ENCODE measurements at regions not wholly inside any gene's neighbourhood (a gene's known extent, or its start where the extent isn't known, plus 50 kb on each side); places are given as distances from the start of the nearest gene placed in this dataset.
"Not testable (repeated sequence)": the region's sequence is repeated elsewhere in the genome, so short reads cannot be mapped to it uniquely, and the experiment has no call there.

DNA sequence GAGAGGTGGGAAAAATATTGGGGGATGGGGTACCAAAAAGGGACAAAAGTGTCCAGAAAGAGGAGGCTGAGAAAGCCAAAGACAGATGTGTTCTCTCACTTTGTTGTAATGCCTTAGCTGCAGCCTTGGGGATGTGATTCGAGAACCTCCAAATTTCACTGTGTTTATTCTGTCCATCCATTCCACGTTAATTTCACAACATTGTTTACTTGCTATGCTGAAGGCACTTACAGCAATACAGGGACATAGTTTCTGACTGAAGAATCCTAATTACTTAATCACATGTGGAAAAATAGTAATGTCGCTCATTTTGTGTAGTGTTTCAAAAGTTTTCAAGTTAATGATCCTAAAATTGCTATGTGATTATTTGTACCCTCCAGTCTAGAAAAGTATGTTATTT lies 146.2 kb upstream of the SLC38A2 start:
- ATAC-seq (no peak), DNase-seq (no peak)

DNA sequence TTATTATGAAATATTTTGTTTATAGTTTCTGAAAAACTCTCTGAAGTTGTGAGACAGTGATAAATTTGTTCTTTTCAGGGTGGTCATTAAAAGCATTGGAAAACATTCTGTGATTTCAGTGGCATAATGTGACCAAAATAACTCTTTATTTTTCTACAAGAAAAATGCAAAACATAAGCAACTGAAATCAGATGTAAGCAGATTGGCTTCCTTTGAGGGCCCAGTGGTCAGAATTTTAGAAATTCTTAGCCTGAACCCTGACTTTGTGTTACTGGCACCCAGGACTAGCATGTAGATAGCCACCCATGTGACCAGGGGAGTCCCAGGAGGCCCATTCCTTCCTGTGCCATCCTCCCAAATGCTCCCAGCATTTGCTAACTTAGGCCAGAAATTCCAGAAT lies 145.6 kb upstream of the SLC38A2 start:
- DNase-seq: no peak
- ATAC-seq: no peak

DNA sequence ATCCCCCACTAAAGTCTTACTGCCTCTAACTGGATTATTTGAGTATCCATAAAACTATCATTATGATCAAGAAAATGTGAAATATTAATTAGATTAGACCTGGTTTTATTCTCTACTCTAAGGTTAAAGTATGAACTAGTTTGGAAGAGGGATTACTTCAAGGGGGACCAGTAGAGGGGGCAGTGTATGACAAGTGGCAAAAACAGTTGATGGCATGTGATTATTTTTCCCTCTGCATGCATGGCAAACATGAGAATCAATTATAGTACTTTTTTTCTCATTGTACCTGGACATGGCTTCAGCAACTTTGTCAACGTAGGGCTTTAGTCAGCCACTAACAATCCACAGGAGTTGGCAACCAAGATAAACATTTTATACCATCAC lies 145.0 kb upstream of the SLC38A2 start:
- ATAC-seq: peak; percentile 57

DNA sequence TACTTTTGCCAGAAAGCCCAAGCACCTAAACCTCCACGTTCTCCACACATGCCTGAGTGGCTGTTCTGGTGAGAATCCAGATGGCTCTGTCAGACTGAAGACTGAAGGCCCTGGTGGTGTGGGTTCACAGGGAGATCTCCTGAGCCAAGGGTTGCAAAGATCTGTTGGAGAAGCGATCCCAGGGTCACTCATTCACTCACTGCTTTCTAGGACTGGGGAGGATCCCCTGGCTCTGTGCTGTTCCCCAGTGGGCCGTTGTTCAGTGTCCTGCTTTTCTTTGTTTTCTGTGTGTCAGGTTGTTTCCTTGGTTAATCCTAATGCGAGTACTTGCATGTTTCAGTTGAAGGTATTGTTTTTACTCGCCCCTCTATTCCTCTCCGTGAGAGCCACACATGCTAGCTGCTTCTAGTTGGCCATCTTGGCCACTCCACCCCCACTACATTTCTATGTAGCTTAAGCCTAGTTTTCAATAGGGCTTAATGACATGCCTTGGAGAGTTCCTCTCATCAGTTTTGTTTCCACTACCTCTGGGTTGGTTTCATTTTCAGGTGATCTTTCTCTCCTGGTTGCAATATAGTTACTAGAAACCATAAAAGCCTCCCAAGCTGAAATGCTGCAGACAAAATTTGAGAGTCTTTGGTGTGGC lies 144.5 kb upstream of the SLC38A2 start:
- ATAC-seq (peak; percentile 92), DNase-seq (peak; percentile 27)

More for the DNA sequence above, 145.0 kb upstream of the SLC38A2 start:
- DNase-seq: no peak

DNA sequence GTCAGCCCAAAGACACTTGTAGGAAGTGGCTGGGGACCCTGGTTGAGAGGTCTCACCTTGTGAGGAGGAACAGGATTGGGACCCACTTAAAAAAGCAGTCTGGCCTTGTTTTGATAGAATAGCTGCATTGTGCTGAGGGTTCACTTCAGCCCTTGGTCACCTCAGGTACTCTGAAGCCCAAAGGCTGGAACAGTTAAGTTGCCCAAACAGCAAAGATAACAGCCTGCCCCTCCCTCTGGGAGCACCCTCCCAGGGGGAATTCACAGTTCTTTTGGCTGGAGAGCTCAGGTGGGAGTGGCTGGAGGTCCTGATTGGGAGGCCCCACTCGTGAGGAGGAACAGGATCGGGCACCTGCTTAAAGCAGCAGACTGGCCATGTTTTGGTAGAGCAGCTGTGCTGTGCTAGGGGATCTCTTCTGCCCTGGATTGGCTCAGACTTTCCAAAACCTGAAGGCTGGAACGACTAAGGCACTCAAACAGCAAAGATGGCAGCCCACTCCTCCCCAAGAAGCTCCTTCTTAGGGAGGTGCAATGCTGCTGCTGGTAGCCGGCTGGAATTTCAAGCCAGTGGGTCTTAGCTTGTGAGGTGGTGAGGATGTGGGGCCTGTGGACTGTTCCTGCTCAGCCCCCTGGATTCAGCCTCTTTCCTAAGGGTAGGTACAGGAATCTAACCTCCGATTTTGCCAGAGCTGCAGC lies 143.8 kb upstream of the SLC38A2 start:
- ATAC-seq (no peak), DNase-seq (no peak)

DNA sequence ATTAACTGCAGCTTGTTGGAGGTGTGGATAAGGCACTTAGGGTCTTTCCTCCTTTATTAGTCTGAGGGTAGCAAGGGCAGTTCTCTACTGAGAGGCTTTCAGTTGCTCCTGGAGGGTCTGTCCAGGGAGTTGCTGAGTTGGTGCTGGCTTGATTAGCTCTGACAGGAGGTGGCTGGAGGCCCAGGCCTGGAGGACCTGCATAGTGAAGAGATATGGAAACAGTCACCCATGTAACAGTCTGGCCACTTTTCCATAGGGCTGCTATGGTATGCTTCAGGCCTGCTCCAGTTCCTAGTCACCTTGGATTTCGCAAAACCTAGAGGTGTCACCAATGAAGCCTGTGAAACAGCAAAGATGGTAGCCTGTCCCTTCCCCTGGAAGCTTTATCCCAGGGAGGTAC lies 143.3 kb upstream of the SLC38A2 start:
- ATAC-seq (no peak), DNase-seq (no peak)

DNA sequence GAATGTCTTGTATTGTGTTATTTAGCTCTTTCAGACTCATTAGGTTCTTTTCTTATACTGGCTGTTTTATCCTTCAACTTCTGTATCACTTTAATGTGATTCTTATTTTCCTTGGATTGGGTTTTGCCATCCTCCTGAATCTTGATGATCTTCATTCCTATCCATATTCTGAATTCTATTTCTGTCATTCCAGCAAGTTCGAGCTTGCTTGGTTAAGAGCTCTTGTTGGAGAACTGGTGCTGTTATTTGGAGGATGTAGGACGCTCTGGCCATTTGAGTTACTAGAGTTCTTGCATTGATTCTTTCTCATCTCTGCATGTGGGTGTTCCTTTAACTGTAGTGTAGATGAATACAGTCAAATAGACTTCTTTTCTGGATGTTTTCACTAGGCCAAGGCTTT lies 142.3 kb upstream of the SLC38A2 start:
- no peak for DNase-seq

DNA sequence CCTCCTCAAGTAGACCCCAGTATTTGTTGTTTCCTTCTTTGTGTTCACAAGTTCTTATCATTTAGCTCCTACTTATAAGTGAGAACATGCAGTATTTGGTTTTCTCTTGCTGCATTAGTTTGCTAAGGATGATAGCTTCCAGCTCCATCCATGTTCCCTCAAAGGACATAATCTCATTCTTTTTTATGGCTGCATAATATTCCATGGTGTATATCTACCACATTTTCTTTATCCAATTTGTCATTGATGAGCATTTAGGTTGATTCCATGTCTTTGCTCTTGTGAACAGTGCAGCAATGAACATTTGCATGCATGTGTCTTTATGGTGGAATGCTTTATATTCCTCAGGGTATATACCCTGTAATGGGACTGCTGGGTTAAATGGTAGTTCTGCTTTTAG lies 137.7 kb upstream of the SLC38A2 start:
- not testable (repeated sequence) for ATAC-seq, DNase-seq

More for the DNA sequence above, 142.3 kb upstream of the SLC38A2 start:
- no peak for ATAC-seq

DNA sequence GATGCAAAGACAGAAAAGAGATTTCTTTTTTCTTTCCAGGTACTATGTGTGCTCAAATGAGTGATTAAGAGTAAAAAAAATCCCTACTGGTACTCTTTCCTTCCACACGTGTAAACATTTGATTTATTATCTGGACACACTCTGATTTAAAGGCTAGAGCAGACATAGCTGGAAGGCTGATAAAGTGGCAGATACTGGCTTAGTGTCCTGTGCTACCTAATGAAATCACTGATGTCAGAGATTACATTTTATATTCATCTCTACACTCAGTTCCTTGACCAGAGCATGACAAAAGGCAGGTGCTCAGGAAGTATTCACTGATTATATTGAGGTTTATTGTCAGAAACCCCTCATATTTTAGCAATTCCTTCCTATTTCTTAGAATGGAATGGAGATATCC lies 136.6 kb upstream of the SLC38A2 start:
- no peak for ATAC-seq

DNA sequence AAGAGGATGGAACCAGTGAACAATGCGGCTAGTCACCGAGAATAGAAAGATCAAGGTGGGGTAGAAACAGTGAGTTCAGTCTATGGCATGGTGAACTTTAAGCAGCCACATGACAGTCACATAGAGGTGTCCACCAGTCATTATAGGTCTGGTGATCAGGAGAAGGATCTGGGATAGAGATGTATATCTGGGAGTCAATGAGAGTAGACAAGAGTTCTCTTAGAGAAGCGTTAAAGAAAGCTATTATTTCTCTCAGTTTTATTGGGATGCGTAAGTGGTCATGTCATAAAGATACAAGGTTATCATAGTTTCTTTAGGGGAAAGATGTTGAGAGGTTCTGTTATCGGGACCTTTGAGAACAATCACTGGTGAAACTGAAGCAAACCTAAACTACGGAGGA lies 136.1 kb upstream of the SLC38A2 start:
- no peak for ATAC-seq
- DNase-seq: no peak

More for the DNA sequence above, 136.6 kb upstream of the SLC38A2 start:
- DNase-seq: no peak

DNA sequence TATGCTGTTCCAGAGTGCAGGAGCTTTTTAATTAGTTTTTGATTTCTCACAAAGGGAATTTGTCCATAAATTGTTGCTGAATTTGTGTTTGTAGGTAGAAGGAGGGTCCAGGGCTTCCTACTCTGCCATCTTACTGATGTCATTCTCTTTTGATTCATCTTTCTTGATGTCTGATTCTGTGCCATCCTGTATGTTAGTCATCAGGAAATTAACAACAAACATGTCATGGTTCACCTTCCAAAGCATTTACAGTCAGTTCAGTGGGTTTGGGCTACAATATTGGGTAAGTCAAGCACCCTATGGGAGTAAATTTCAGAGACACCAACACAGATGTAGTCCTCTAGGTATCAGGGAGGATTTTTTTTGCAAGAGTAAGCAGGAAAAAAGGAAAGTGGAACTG lies 135.2 kb upstream of the SLC38A2 start:
- DNase-seq (no peak), ATAC-seq (no peak)

DNA sequence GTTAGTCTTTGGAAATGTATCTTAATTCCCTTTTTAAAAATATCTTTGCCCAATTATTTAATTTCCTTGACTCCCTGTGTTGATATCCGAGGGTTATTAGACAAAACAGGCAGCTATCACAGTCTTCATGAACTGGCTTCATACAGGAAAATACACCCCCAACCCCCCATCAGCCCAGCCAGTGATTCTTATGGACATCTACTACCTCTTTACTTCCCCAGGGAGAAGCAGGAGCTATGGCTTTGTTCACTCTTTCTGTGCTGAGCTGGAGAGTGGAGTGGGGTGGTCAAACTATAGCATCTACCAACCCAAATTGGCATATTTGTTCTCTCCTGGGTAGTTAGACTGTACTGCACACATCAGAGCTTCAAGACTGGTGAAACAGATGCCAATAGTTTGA lies 134.4 kb upstream of the SLC38A2 start:
- no peak for DNase-seq
- ATAC-seq: no peak

DNA sequence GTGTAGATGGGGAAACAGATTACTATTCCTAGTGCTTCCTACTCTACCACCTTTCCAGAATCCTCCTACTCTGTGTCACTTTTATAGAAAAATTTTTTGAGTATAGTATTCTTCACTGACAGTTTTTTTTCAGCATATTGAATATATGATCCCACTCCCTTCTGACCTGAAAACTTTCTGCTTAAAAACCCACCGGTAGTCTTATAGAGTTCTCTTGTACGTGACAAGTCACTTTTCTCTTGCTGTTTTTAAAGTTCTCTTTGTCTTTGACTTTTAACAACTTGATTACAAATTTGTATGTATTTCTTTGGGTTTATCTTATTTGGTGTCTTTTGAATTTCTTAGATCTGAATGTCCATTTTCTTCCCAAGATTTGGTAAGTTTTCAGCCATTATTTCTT lies 133.6 kb upstream of the SLC38A2 start:
- no peak for ATAC-seq
- no peak for DNase-seq

DNA sequence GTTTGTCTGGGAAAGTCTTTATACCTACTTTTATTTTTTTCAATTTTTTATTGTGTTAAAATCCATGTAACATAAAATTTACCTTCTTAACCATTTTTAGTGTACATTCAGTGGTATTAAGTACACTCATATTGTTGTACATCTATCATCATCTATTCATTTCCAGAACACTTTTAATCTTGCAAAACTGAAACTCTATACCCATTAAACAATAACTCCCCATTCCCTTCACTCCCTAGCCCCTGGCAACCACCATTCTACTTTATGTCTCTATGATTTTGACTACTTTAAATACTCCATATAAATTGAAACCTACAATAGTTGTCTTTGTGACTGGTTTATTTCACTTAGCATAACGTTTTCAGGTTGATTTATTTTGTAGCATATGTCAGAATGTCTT lies 131.9 kb upstream of the SLC38A2 start:
- DNase-seq (no peak), ATAC-seq (no peak)

DNA sequence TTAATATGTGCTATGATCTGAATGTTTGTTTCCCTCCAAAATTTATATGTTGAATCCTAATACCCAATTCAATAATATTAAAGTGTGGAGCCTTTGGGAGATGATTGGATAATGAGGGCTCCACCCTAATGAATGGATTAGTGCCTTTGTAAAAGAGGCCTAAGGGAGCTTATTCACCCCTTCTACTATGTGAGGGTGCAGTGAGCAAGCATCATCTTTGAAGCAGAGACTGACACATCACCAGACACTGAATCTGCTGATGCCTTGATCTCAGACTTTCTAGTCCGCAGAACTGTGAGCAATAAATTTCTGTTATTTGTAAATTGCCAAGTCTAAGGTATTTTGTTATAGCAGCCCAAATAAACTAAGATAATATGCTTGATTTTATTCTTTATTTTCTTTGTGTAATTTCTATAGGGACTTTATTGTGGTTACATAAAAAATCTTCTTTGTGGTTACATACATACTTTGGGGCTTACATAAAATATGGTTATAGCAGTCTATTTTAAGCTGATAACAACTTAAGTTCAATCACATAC lies 131.1 kb upstream of the SLC38A2 start:
- DNase-seq (no peak), ATAC-seq (no peak)

DNA sequence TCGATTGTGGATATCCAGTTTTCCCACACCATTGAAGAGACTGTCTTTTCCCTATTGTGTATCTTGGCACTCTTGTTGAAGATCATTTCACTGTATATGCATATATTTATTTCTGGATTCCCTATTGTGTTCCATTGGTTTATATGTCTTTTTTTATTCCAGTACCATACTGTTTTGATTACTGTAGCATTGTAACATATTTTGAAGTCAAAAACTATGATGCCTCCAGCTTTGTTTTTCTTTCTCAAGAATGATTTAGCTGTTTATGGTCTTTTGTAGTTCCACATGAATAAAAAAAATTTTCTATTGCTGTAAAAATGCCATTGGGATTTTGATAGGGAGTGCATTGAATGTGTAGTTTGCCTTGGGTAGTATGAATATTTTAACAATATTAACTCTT lies 128.1 kb upstream of the SLC38A2 start:
- DNase-seq (no peak), ATAC-seq (no peak)

DNA sequence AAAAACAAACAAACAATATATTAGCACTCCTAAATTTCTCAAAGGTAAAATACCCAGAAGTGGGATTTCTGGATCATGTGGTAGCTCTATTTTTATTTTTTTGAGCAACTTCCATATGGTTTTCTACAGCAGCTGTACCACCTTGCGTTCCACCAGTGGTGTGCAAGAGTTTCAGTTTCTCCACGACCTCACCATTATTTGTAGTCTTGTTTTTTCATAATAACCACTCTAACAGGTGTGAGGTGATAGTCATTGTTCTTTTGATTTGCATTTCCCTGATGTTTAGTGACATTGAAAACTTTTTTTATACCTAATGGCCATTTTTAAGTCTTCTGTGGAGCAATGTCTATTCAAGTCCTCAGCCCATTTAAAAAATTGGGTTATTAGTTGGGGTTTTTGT lies 127.3 kb upstream of the SLC38A2 start:
- ATAC-seq (no peak), DNase-seq (no peak)

DNA sequence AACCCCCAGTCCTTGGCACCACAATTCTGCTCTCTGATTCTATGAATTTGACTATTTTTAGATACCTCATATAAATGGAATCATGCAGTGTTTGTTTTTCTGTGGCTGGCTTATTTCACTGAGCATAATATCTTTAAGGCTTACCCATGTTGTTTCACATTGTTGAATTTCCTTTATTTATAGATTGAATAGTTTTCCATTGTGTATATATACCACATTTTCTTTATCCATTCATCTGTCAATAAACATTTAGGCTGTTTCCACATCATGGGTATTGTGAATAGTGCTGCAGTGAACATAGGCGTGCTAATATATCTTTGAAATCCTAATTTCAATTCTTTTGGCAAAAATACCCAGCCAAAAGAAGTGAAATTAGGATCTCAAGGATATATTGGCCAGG lies 126.7 kb upstream of the SLC38A2 start:
- no peak for DNase-seq

DNA sequence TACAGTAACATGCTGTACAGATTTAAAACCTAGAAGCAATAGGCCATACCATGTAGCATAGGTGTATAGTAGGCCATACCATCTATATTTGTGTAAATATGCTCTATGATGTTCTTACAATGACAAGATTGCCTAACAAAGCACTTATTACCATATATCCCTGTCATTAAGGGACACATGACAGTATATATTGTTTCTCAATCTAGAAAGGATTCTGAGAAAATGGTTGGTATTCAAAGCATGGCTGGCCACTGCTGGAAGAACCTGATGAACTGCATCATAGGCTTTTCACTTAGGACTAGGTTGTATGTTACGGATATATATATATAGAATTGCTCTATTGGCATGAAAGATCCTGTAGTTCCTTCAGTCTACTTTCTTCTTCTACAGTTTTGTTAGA lies 125.2 kb upstream of the SLC38A2 start:
- ATAC-seq (no peak), DNase-seq (no peak)

More for the DNA sequence above, 126.7 kb upstream of the SLC38A2 start:
- no peak for ATAC-seq

DNA sequence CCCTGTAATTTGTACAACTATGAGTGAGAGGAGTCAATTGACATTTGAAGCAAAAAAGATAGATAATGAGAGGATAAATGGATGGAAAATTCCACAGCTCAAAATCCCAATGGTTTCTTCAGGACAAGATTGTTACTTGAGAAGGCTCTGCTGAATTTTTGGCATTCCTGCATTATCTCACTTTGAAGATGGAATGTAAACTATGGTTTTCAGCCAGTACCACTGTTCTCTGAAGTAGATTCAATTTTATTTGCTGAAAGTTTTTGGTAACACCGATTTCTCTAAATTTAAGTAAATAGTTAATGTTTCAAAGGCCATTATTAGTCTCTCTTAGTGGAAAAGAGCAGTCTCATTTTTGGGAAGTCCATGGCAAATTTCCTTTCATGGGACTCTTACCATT lies 121.9 kb upstream of the SLC38A2 start:
- ATAC-seq (no peak), DNase-seq (no peak)

DNA sequence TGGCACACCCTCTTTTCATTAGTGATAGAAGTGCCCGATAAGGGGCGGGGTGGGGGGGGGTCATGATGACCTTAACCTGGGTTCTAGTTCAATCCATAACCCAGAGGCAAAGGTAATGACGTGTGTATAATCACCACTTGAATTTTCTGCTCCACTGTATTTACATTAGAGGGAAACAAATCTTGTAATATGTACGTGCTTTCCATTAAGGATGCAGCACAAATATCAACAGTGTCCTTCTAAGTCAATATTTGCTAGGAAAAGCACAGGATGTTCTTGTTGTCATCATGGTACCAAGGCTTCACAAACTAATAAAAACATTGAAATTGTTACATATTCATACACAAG lies 121.2 kb upstream of the SLC38A2 start:
- no peak for ATAC-seq
- no peak for DNase-seq

DNA sequence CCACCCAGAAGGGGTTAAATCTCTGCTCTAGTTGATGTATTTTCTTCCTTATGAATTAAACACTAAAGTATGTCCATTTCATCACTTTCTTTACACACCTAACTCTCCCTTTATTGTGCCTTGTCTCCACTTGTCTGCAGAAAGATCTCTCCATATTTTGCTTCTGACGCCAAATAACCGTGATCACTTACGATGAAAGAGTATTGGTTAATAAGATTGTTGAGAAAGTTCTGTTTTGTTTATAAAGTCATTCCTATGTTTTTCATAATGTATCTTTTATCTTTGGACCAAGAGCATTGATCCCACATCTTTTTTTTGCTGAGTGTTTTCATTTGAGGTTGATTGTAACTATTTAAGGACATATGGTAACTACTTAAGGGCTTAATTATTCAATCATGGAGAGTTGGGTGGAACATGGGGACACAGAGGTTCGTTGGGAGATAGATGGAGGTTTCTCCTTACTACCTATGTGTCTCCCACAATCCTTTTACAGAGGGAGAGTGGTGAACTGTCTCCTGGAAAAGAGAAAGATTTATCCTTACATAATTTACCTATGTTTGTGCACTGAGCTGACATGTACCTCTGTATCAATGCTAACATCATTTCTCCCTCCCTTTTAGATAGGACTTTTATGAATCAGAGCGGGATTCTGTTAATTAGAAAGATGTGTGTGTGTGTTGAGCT lies 120.7 kb upstream of the SLC38A2 start:
- no peak for ATAC-seq

DNA sequence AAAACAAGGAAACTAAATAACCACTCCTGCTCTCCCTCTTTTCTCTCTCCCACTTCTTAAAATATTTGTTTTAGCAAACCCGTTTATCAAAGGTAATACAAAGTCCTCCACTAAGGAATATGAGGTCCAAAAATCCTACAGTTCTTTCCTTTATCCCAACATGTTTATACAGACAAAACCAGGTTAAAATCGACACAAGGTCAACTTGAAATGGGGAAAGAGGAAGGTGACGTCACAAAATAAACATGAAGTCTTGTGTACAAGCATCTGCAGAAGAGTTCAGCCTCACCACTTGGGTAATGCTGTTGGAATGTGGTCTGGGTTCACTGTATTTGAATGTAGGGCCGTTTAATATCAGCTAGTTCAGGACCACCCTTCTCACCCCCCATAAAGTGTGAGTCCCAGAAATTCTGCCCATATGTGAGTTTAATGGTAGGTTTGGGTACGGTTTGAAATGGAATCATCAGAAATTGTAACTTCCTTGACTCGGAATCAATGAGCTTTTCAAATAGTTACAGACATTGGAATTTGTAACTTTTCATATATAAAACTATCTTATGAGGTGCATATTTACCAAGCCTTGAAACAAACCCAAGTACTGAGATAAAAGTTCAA lies 120.0 kb upstream of the SLC38A2 start:
- DNase-seq (no peak), ATAC-seq (no peak)

More for the DNA sequence above, 120.7 kb upstream of the SLC38A2 start:
- no peak for DNase-seq

Measured in stimulated activated naive CD8-positive, alpha-beta T cell treated with anti-CD3 and anti-CD28 coated beads, Interleukin-15, Interleukin-2, amounts not matched to agents 100 U/mL and 50 U/mL, for 24 hours (primary cell).